Erythroblast (primary cell): ENCODE measurements at regions not wholly inside any gene's neighbourhood (a gene's known extent, or its start where the extent isn't known, plus 50 kb on each side); places are given as distances from the start of the nearest gene placed in this dataset.

ENCODE experiments used
- GATA1 ChIP-seq: IDR thresholded peaks from 2 replicates; pipeline ENCODE4 v1.6.1; 2011; ENCODE audit warnings: low read depth, mild to moderate bottlenecking, control low read depth, low read length, moderate library complexity
- POLR2A ChIP-seq: IDR thresholded peaks from 2 replicates; pipeline ENCODE4 v1.6.1; 2011; ENCODE audit warnings: mild to moderate bottlenecking, low read length

GRCh38 chr3:82002986-82003642 lies 241.7 kb upstream of the GBE1 start:
- TF ChIP-seq POLR2A (no peak), GATA1 (no peak)
